HL-60 (cell line): ENCODE measurements at regions not wholly inside any gene's neighbourhood (a gene's known extent, or its start where the extent isn't known, plus 50 kb on each side); places are given as distances from the start of the nearest gene placed in this dataset.

ENCODE experiments used
- DNase-seq, 2 experiments: peaks; one replicate each; pipeline ENCODE4 v3.0.0-alpha.2; 2010 to 2020; ENCODE audit warnings: low read depth in 1 of 2, low spot score in 1 of 2
- H3K27ac ChIP-seq: fragments of 250-450 bp; sonication (Bioruptor Pico); replicated peaks from 2 replicates; pipeline ENCODE4 v1.5.1; 2020; ENCODE audit warnings: mild to moderate bottlenecking, moderate library complexity
- H3K27me3 ChIP-seq: fragments of 250-450 bp; sonication (Bioruptor Pico); 2 replicates; pipeline ENCODE4 v1.5.1; 2021; ENCODE audit warnings: mild to moderate bottlenecking, moderate library complexity; ENCODE audit not compliant: insufficient read depth, poor library complexity, severe bottlenecking
- H3K4me3 ChIP-seq: replicated peaks from 2 replicates; pipeline ENCODE4 v1.5.1; 2011; ENCODE audit warnings: mild to moderate bottlenecking, control low read depth, low read length; ENCODE audit not compliant: insufficient read depth
- GABPA ChIP-seq: IDR thresholded peaks from 2 replicates; pipeline ENCODE4 v1.6.1; 2012; ENCODE audit warnings: low read depth
- POLR2AphosphoS5 ChIP-seq: IDR thresholded peaks from 2 replicates; pipeline ENCODE4 v1.6.1; 2012; ENCODE audit warnings: low read depth
- REST ChIP-seq: IDR thresholded peaks from 2 replicates; pipeline ENCODE4 v1.6.1; 2012; ENCODE audit warnings: low read depth; ENCODE audit not compliant: insufficient replicate concordance
- SPI1 ChIP-seq: IDR thresholded peaks from 2 replicates; pipeline ENCODE4 v1.6.1; 2012; ENCODE audit warnings: low read depth, mild to moderate bottlenecking, borderline replicate concordance
- TF ChIP-seq, protein P1 (sequence below): IDR thresholded peaks from one replicate; pipeline ENCODE4 v1.5.1; 2011; ENCODE audit warnings: low read length, control low read depth, inconsistent platforms; ENCODE audit not compliant: insufficient read depth

GRCh38 chr4:60344908-60345307, 855.2 kb upstream of the ADGRL3 start:
- no peak overlapping the region for H3K27ac ChIP-seq
- TF ChIP-seq POLR2AphosphoS5 (no peak), SPI1 (no peak), GABPA (no peak), REST (no peak)
- TF ChIP-seq, protein P1, sequence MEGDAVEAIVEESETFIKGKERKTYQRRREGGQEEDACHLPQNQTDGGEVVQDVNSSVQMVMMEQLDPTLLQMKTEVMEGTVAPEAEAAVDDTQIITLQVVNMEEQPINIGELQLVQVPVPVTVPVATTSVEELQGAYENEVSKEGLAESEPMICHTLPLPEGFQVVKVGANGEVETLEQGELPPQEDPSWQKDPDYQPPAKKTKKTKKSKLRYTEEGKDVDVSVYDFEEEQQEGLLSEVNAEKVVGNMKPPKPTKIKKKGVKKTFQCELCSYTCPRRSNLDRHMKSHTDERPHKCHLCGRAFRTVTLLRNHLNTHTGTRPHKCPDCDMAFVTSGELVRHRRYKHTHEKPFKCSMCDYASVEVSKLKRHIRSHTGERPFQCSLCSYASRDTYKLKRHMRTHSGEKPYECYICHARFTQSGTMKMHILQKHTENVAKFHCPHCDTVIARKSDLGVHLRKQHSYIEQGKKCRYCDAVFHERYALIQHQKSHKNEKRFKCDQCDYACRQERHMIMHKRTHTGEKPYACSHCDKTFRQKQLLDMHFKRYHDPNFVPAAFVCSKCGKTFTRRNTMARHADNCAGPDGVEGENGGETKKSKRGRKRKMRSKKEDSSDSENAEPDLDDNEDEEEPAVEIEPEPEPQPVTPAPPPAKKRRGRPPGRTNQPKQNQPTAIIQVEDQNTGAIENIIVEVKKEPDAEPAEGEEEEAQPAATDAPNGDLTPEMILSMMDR: no peak
- no peak for DNase-seq
- H3K4me3 ChIP-seq: no peak overlapping the region
- H3K27me3 ChIP-seq: no peaks in the 10 kb centered on the region

DNA sequence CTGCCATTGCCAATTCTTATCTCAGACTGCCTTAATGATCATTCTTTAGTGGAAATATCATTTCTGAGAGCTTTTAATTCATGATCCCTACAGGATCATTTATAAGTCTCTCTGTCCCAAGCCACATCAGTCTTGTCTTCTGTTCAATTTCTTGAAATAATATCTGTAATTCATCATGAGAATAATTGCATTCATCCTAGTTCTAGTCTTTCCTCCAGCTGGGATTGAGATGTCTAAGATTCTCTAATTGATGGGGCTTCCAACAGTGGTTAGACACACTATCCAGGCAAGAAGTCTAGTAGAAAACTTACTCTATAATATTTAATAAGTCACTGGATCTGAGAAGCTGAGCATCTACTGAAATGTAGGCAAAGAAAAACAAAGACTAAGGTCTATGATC, 854.7 kb upstream of the ADGRL3 start:
- no peaks in the 10 kb centered on the region for H3K27me3 ChIP-seq
- H3K4me3 ChIP-seq: no peak overlapping the region
- TF ChIP-seq POLR2AphosphoS5: no peak
- DNase-seq: no peak
- no peak overlapping the region for H3K27ac ChIP-seq

DNA sequence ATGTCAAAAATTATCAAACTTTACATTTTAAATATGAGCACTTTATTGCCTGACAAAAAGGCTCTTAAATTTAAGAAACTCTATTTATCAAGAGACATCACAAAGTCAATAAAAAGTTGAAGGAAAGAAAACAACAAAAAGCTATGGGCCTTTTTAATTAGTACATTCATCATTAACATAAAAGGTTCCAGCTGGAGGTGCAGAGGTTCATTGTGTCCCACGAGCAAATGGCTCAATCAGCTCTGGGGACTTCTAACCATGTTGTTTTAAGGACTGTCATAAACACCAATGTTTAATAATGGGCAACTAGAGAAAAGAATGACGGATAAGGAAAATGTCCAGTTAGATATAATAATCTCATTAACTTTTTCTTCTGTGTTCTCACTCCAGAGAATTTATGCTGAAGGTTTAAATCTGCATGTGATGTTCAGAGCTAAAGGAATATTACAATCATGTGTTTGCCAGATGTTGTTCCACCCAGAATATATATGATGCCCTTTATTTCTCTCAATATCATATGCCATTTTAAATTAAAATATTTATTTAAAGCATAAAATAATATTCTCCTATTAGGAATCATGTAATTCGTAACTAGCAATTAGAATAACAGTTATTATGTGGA, 840.3 kb upstream of the ADGRL3 start:
- Histone ChIP-seq H3K27ac (no peak overlapping the region), H3K4me3 (no peak overlapping the region), H3K27me3 (no peaks in the 10 kb centered on the region)
- no peak for DNase-seq
- no peak for TF ChIP-seq GABPA
- TF ChIP-seq, protein P1: no peak
- no peak for TF ChIP-seq POLR2AphosphoS5
- no peak for TF ChIP-seq REST
- TF ChIP-seq SPI1: no peak

DNA sequence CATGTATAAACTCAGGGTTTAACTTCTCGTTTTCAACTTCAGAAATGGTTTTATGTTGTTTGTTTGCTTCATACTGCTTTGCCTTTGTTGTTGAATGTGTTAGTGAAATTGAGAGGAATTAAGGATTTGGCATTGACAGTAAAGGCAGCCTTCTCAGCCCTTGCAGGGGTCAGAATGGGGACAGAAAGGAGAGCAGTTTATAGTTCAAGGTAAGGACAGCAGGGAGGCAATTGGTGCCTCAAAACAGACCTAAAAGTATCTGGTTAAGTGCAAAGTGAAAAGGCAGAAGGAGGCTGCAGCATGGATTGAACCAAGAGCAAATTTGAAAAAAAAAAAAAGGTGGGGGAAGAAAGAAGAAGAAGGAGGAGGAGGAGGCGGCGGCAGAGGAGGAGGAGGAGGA, 835.0 kb upstream of the ADGRL3 start:
- no peaks in the 10 kb centered on the region for H3K27me3 ChIP-seq
- no peak overlapping the region for H3K27ac ChIP-seq
- TF ChIP-seq POLR2AphosphoS5: no peak
- TF ChIP-seq GABPA: no peak
- no peak for TF ChIP-seq REST
- TF ChIP-seq, protein P1: no peak
- TF ChIP-seq SPI1: no peak
- H3K4me3 ChIP-seq: no peak overlapping the region
- DNase-seq: no peak
